ENCODE measurements at regions not wholly inside any gene's neighbourhood (a gene's known extent, or its start where the extent isn't known, plus 50 kb on each side); places are given as distances from the start of the nearest gene placed in this dataset.
"Not testable (repeated sequence)": the region's sequence is repeated elsewhere in the genome, so short reads cannot be mapped to it uniquely, and the experiment has no call there.

DNA sequence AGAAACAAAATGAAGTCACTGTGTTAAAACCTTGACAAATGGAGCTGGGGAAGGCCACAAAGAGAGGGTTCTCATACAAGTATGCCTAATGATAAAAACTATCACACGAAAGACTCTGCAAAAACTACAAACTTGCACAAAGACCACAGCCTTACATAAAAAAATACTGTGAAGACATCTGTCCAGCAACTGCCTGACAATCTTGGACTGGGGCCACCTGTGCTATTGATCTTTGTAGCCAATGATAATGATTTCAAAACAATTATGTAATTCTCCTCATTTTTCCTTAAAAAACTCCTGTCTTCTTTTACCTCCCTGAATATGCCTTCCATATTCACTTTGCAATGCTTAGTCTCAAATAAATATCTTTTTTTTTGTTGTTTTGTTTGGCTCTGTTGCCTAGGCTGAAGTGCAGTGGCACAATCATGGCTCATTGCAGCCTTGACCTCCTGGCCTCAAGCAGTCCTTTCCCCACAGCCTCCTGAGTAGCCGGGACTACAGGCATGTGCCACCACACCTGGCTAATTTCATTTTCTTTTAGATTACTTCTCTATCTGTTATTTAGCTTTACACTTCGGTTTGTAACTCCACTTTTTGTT lies 79.4 kb upstream of the RHOU start:
- DNase-seq: no peak
- Histone ChIP-seq H3K4me3 (ENCODE audit: low read depth, low read length) (no peak overlapping the region), H3K27ac (no peak overlapping the region), H3K9me3 (ENCODE audit: severe bottlenecking) (no peaks in the 10 kb centered on the region), H3K36me3 (no peaks in the 10 kb centered on the region), H3K27me3 (ENCODE audit: insufficient read depth, low read depth, severe bottlenecking) (no peaks in the 10 kb centered on the region)
- TF ChIP-seq, protein P1, sequence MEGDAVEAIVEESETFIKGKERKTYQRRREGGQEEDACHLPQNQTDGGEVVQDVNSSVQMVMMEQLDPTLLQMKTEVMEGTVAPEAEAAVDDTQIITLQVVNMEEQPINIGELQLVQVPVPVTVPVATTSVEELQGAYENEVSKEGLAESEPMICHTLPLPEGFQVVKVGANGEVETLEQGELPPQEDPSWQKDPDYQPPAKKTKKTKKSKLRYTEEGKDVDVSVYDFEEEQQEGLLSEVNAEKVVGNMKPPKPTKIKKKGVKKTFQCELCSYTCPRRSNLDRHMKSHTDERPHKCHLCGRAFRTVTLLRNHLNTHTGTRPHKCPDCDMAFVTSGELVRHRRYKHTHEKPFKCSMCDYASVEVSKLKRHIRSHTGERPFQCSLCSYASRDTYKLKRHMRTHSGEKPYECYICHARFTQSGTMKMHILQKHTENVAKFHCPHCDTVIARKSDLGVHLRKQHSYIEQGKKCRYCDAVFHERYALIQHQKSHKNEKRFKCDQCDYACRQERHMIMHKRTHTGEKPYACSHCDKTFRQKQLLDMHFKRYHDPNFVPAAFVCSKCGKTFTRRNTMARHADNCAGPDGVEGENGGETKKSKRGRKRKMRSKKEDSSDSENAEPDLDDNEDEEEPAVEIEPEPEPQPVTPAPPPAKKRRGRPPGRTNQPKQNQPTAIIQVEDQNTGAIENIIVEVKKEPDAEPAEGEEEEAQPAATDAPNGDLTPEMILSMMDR (IDR thresholded peaks at IDR 0.05; ENCODE audit: low read depth, low read length): no peak

DNA sequence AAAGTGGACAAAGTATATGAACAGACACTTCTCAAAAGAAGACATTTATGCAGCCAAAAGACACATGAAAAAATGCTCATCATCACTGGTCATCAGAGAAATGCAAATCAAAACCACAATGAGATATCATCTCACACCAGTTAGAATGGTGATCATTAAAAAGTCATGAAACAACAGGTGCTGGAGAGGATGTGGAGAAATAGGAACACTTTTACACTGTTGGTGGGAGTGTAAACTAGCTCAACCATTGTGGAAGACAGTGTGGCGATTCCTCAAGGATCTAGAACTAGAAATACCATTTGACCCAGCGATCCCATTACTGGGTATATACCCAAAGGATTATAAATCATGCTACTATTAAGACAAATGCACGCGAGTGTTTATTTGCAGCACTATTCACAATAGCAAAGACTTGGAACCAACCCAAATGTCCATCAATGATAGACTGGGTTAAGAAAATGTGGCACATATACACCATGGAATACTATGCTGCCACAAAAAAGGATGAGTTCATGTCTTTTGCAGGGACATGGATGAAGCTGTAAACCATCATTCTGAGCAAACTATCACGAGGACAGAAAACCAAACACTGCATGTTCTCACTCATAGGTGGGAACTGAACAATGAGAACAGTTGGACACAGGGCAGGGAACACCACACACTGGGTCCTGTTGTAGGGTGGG lies 73.1 kb upstream of the RHOU start:
- H3K36me3 ChIP-seq; H3K4me3 ChIP-seq (ENCODE audit: low read depth, low read length); H3K27ac ChIP-seq; H3K9me3 ChIP-seq (ENCODE audit: severe bottlenecking); DNase-seq; H3K27me3 ChIP-seq (ENCODE audit: insufficient read depth, low read depth, severe bottlenecking): not testable (repeated sequence)

DNA sequence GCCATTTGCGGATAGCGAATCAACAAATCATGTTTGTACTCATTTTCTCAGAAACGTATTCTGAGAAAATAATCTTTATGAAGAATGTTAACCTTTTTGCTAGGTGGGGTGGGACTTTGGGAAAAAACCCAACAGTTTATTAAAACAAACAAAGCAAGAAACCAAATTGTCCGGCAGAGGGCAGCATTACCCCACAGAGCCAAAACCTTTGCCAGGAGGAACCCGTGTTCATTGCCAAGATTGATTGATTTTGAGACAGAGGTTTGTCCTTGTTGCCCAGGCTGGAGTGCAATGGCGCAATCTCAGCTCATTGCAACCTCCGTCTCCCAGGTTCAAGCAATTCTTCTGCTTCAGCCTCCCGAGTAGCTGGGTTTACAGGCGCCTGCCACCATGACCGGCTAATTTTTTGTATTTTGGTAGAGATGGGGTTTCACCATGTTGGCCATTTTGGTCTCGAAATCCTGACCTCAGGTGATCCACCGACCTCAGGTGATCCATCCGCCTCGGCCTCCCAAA lies 70.8 kb upstream of the RHOU start:
- Histone ChIP-seq H3K27me3 (ENCODE audit: insufficient read depth, low read depth, severe bottlenecking) (no peaks in the 10 kb centered on the region), H3K4me3 (ENCODE audit: low read depth, low read length) (peak overlapping the region; percentile 16), H3K36me3 (no peaks in the 10 kb centered on the region), H3K27ac (no peak overlapping the region), H3K9me3 (ENCODE audit: severe bottlenecking) (no peaks in the 10 kb centered on the region)
- peak; percentile 53 for DNase-seq
- TF ChIP-seq, protein P1 (IDR thresholded peaks at IDR 0.05; ENCODE audit: low read depth, low read length): peak; percentile 54

DNA sequence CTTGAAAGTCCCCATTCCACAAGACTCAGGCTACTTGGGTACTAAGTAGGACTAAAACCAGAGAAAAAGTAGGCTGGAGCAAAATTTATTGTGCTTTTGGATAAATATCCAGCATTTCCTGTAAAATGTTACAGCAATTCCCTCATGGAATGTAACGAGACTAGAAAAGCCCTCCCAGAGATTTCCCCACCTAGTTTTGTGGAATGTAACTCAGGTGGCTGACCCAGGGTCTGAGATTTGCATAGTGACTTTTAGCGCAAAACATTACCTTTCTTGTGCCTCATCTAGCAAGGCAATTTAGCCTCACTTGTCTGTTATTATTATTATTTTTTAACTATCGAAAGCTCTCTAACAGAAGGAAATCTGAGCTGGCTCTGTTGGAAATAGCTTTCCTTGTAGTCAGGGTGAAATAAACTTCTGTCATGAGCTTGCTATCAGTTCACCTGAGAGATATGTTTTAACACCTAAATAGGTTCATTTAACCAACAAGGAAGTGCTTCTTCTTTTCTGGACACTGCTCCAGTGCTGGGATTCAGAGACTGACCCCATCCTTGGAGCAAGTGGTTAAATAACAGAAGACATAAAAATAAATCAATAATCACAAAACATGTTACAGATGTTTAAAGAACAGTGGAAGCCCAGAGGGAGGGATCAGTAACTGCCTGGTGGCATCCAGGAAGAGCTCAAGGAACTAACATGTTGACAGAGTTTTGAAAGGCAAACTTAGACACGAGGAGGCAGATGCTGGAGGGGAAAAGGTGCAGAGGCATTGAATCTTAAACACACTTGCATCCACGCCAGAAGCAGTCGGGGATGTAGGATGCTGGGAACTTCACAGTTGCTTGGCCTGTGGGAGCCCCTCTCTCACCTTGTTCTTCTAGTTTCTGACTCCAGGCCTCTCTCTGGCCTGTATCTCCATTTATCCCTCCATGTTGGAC lies 68.3 kb upstream of the RHOU start:
- TF ChIP-seq, protein P1 (IDR thresholded peaks at IDR 0.05; ENCODE audit: low read depth, low read length): no peak
- no peak for DNase-seq
- H3K27ac ChIP-seq: no peak overlapping the region
- H3K27me3 ChIP-seq (ENCODE audit: insufficient read depth, low read depth, severe bottlenecking): no peaks in the 10 kb centered on the region
- H3K9me3 ChIP-seq (ENCODE audit: severe bottlenecking): no peaks in the 10 kb centered on the region
- H3K36me3 ChIP-seq: no peaks in the 10 kb centered on the region
- no peak overlapping the region for H3K4me3 ChIP-seq (ENCODE audit: low read depth, low read length)

DNA sequence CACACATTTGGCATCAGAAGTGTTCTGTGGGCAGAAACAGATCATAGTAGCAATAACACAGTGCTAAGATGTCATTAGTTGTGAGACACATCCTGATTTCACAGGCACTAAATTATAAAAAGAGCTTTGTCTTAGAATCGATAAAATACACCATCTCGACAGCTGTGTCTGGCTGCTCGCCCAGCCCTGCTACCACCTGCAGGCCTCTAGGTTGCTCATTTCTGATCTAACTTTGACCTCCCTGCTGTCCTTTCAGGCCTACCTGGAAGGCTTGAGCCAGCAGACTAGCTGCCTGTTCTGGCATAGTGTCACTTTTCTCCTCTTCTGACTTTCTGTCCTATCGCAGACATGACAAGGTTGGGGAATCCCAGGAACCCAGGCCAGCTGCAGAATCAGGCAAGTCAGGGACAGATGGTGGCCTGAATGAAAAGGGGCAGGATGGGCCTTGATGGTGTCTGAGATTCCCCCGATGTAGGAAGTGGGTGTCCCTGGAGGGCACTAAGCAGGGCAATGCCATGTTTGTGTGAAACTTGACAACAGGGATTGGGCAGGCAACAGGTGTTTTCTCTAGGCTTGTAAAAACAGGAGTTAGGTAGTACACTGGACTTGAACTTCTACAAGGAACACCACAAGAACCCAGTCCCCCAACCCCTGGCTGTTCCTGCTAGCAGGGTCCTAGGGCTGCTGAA lies 66.6 kb upstream of the RHOU start:
- no peak overlapping the region for H3K4me3 ChIP-seq (ENCODE audit: low read depth, low read length)

More for the DNA sequence above, 66.6 kb upstream of the RHOU start:
- Histone ChIP-seq H3K27me3 (ENCODE audit: insufficient read depth, low read depth, severe bottlenecking) (no peaks in the 10 kb centered on the region), H3K9me3 (ENCODE audit: severe bottlenecking) (no peaks in the 10 kb centered on the region), H3K27ac (no peak overlapping the region), H3K36me3 (no peaks in the 10 kb centered on the region)
- TF ChIP-seq, protein P1 (IDR thresholded peaks at IDR 0.05; ENCODE audit: low read depth, low read length): no peak
- no peak for DNase-seq

Data from WERI-Rb-1 (cell line).